HG02885 (cell line): ENCODE measurements at regions not wholly inside any gene's neighbourhood (a gene's known extent, or its start where the extent isn't known, plus 50 kb on each side); places are given as distances from the start of the nearest gene placed in this dataset.
"Not testable (repeated sequence)": the region's sequence is repeated elsewhere in the genome, so short reads cannot be mapped to it uniquely, and the experiment has no call there.

ENCODE experiments used
- ATAC-seq: cut with Tn5 transposase; IDR thresholded peaks from one replicate; pipeline ENCODE4 v1.9.1; 2021; ENCODE audit warnings: mild to moderate bottlenecking; ENCODE audit not compliant: unreplicated experiment, poor library complexity

DNA sequence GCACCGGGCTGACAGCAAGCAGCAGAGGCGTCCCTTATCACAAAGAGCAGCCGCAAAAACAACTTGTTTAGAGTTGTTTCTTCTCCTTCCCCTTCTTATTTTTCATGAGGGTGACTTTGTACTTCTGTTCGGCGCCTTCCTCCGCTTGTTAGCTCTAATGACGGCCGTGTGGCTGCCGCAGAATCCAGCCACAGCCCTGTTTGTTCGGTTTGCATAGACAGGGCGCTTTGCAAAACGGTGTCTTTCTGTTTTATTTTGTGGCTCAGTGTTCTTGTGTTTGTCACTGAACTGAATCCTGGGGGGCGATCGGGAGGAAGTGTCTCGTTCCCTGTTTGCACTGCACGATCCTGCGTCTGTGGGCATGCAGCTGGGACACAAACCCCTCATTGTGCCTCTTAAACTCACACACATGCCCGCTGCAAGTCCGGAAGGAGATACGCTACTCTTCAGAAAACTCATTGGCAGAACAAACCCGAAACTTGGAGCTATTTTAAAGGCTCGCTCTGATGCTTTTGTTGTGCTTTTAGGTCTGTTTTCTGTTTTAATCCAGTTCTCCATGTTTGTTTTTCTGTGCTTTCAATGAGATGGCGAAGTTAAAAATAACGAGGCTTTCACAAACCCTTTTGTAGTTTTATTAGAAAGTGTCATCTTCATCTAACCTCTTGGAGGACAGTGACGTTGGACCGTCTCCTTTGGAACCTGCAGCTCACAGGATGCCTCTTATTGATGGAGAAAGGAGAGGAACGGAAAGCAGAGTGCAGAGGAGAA lies 213.9 kb downstream of the IRX2 start:
- ATAC-seq = no peak

DNA sequence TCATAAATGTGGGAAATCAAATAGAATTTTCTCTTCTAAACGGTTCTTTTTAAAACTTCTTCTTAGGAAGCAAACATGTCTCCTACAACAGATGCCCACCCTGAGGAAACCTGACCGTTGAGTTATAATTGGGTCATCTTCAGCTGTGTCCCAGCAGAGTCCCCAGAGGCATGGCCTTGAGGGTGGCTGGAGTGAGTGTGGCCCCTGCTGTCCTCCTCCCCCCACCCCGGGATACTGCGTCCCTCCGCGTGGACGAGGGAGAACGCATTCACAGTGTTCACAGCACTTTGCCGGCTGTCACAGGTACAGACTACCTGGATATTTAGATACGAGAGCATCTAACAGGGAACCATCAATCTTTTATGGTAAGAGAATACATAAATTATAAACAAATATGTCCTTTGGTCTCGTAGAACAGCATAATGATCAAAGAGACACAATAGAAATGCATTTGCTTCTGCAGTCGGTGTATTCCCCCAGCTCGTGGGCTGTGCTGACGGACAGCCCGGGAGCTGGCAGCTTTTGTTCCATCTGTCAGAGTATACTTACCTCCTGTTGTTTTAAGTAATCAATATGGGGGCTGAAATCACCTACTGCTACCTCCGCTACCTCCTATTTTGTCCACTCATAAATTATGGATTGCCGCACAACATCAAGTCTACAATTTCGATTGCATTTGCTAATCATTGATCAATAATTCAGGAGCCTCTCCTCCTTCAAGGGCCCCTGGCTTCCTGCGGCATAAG lies 214.7 kb downstream of the IRX2 start:
- ATAC-seq = no peak

DNA sequence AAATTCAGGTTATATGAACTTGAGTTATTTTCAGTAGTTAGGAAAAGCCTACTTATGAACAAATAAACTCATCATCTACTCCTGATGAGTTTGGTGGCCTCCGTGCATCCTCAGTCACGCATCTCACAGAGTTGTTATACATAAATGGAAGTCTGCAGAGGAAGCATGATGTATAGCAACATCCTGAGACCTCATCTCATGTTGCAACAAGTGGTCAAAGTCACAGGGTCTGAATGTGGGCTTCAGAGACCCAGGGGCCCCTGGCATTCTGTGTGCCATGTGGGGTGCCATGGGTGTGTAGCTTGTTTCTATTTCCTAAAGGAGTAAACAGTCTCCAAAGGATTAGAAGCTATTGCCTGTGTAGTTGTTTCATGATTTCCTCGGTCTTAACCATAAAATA lies 216.5 kb downstream of the IRX2 start:
- no peak for ATAC-seq

DNA sequence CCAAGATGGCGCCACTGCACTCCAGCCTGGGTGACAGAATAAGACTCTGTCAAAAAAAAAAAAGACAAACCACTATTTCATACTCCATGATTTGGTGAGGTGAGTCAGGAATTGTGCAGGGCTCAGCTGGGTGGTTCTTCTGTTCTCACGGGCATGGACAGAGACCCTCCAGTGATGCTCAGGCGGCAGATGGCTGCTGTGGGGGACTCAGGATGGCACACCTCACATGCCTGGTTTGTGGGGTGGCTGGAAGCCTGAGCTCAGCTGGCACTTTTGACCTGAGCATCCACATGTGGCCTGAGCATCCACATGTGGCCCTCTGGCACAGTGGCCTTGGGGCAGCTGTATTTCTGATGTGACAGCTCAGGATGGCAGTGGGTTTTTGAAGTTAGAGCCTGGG lies 217.2 kb downstream of the IRX2 start:
- no peak for ATAC-seq

DNA sequence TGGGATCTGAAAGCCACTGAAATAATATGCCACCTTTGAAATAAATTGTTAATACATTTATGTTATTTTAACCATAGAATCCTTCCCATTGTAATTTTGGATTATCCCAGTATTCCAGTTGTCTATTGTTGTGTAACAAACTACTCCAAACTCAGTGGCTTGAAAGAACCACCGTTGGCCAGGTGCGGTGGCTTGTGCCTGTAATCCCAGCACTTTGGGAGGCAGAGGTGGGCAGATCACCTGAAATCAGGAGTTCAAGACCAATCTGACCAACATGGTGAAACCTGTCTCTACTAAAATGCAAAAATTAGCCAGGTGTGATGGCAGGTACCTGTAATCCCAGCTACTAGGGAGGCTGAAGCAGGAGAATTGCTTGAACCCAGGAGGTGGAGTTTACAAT lies 217.6 kb downstream of the IRX2 start:
- ATAC-seq = not testable (repeated sequence)

DNA sequence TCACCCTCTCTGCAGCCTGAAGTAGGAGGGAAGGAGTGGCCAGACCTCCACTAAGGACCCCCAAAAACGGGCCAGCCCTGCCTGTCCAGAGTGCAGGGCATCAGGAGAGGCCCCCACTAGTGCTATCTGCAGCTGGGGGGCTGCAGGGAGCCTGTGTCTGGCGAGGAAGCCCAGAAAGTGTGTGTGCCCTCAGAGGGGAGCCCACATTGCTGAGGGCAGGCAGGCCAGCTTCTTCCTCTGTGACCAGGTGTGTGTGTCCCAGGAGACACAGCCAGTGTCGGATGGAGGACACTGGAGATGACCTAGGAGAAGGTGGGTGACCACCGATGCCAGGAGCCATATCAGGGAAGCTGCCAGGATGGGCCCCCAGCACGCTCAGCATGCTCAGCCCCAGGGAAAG lies 218.7 kb downstream of the IRX2 start:
- ATAC-seq = no peak

DNA sequence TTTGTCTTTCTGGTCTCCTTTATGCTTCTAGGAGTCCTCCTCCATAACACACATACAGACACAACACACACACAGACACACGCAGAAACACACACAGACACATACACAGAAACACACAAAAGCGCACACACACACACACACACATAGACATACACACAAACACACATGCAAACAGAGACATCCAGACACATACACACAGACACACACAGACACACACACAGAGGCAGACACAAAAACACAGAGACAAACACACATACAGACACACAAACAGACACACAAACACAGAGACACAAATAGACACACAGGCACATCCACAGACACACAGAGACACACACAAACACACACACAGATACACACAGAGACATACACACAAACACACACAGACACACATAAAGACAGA lies 220.2 kb downstream of the IRX2 start:
- ATAC-seq = no peak

DNA sequence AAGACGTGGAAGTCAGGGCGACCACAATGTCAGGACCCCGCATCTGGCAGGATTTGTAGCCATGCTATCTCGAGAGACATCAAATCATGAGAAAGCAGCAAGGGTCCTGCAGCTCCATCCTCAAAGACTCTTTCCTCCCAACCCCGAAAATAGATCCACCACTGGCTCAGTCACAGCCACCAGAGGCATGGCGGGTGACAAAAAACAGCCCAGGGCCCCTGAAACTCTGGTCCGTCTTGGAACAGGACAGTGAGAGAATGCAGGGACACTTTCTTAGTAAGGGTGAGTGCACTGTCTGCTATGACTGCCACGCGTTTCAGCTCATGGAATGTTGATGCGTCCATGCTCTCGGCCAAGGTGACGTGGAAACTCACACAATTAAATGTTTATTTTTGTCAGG lies 220.9 kb downstream of the IRX2 start:
- no peak for ATAC-seq

DNA sequence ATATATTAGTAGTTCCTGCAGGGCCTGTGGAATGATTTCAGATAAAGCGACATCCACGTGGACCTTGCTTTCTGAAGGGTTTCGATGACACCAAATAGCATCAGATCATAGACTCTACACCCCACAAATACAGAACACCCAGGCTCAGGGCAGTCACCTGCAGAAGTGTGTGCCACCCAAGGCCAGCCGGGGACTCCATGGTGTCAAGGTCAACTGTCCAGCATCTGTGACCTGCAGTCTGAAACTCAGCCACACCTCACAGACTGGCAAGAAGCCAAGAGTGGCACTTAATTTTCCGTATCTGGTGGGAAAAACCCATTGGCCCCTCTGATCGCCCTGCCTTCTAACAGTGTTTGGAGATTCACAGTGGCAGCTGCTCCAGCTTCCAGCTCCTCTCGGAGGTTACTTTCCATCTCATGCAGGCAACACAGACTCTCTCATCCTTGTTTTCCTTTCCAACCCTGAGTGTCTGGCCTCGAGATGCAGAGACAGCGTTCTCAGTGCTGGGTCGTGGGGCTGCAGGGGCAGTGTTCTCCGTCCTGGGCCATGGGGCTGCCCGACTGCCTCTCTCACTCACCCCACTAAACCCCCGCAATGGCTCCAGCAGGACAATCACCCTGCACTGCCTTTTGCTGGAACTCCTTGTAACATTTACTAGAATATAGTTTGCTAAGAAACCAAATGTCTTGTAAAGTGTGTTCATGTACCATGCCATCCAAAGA lies 221.9 kb downstream of the IRX2 start:
- ATAC-seq = no peak

DNA sequence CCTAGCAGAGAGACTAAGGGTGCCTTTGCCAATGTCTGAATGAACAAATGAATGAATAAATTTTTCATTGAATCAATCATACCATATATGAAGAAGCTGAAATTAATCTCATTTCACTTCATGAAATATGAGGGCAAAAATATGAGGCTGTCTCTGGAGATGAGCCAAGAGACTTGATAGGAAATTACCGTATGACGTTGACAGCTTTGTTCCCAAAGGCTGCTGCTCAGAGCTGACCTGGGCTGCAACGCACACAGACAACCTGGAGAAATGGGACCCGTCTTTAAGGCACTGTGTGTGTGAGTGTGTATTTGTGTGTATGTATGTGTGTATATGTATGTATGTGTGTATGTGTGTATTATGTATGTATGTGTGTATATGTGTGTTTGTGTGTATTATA lies 226.1 kb downstream of the IRX2 start:
- no peak for ATAC-seq

DNA sequence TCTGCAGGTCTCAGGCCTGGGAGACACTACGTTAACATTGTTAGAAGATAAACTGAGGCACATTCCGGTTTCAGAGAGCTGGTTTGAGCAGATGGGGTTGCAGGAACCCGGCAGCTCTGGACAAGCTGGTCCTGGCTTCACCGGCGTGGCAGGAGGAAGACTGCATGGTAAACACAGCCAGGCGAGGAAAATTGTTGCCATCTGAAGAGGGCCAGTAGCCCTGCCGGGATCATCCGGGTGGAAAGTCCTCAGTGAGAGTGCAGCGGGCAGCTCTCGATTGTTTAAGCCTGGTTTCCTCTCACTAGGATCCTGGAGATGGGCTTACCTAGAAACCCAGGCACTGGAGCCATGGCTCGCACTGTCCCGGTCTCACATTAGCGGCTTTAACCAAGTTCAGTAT lies 226.9 kb downstream of the IRX2 start:
- ATAC-seq = no peak

DNA sequence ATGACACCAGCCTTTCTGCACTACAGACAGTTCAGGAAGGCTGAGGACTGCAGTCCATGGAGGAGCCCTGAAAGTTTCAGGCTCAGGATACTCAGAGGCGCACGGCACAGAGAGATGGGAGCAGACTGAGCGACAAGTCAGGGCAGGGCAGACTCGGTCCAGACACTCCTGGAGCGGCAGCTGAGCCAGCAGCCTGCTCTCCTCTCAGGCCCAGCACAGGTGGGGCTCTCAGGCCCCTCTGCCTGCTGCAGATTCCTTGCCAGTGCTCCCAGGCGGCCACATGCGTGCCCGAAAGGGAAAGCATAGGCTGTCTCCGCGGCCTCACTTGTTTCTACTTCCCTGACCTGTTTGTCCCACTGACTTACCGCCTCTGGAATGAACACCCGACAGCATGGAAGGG lies 228.3 kb downstream of the IRX2 start:
- no peak for ATAC-seq

DNA sequence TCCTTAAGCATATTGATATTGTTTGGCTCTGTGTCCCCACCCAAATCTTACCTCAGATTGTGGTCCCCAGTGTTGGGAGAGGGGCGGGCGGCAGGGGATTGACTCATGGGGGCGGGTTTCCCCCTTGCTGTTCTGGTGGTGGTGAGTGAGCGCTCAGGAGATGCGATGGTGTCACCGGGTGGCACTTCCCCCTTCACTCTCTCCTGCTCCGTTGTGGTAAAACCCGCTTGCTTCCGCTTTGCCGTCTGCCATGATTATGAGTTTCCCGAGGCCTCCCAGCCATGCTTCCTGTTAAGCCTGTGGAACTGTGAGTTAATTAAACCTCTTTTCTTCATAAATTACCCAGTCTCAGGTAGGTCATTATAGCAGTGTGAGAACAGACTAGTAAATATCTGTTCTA lies 229.1 kb downstream of the IRX2 start:
- no peak for ATAC-seq

DNA sequence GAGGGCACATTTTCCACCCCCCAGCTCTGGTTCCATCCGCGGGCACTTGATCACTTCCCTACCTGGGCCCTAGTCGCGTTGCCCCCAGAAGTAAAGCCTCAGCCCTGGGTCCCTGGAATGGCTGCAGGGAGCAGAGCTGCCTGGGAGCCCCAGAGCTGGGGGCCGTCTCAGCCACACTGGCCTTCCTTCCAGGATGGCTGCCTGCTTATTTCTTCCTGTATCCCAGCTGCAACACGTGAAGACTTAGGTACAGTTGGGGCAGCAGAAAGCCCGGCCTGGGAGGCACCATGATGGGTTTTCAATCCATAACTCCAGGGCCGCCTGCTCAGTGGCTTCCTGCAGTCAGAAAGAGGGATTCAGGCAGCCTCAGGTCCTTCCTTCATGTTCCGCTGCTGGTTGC lies 232.3 kb downstream of the IRX2 start:
- no peak for ATAC-seq

DNA sequence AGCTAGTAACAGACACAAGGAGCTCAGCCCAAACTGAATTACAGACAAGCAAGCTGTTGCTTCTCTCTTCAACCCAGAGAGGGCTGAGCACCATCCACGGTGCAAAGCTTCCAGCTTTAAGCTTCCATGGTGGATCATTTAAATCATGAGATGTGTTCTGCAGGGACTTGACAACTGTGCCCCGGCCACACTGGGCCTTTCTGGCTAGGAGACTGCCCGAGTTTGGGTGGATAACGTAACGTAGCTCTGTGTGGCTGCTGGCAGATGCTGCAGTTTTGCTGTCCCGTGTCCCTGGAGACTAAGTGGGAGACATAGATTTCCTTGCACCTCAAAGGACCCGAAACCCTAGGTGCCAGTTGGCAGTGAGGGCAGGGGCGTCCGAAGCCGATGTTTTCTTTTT lies 234.0 kb downstream of the IRX2 start:
- no peak for ATAC-seq

DNA sequence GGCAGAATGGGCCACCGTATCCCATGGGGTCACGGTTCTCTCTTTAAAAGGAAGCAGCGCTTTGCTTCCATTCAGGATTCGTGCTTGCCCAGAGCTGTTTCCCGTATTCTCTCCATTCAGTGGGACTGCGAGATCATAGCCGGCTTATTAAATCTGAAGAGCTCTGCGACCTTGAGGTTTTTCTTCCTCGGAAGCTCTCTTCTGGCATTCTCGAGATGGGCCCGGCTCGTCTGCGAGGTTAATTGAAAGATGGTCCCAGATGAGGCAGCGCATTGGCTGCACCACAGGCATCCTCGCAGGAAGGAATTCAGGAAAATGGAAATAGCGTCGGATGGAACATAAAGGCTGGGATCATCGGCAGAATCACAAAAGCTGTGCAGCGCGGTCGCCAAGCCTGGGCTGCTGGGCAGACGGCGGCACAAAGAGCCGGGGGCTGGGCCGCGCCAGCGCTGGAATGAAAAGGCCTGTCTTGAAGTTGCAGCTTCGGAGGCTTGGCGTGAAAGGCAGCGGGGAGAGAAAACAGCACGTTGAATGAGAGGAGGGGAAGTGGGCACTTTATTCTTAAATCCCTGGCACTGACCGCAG lies 236.2 kb downstream of the IRX2 start:
- no peak for ATAC-seq

DNA sequence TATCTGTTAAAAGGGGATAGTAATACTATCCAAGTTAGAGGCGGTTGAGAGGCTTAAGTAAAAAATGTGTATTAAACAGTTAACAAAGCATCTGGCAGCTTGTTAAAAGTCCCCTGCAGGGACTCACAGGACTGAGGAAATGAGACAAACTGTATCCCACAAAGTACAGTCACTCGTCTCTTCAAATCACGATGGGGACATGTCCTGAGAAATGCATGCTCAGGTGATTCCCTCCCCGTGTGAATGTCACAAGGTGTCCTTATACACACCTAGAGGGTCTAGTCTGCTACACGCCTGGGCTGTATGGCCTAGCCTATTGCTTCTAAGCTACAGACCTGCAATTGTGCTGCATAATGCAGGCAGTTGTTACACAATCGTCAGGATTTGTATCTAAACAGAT lies 237.0 kb downstream of the IRX2 start:
- no peak for ATAC-seq

DNA sequence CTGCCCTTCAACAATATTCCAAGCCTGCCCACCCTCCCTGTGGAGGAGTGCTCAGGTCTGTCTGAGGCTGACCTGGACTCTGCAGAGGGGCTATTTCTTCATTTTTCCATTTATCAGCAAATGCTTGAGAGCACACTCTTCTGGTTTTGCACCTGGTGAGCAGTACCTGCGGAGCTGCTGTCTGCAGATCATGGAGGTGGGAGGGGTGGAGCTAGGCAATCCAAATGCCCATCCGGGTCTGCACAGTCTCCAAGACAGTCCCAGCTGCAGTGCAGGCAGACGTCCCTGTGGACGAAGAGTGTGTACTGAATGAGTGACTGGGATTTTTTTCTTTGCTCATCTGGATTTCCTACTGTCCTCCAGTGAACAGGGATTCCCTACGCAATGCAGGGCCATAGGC lies 239.8 kb downstream of the IRX2 start:
- no peak for ATAC-seq

DNA sequence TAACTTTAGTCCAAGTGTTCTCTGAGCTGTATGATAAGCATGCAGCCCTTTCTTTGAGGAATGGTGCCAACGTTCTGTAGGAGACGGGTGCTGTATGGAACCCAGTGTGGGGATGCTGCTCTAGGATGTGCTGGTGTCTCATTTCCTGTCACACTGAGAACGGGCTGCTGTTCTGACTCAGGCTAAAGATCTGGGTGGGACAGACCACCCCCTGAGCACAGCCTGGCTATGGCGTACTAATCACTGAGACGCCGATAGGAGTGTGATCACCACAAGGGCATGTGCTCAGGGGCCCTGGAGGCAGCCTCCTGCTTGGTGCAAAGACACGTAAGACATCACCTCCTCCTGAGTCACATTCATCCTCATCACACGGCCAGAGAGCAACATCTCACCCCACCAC lies 240.4 kb downstream of the IRX2 start:
- no peak for ATAC-seq

DNA sequence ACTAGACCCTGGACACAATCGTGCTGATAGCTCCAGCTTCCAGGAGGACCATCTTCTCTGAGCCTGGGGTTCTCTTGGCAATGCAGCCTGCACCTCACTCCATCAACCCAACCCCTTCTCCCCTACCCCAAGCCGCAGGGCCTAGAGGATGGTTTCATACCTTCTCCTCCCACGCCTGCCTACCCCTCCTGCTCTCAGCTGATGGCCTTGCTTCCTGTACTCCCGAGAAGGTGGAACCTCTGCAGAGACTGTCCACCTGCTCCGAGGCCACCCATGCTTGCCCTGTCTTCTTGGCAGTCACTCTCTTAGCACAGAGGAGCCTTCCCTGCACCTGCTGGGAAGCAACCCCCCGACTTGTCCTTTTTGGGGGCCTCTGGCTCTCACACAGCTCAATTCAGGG lies 241.9 kb downstream of the IRX2 start:
- ATAC-seq = no peak

DNA sequence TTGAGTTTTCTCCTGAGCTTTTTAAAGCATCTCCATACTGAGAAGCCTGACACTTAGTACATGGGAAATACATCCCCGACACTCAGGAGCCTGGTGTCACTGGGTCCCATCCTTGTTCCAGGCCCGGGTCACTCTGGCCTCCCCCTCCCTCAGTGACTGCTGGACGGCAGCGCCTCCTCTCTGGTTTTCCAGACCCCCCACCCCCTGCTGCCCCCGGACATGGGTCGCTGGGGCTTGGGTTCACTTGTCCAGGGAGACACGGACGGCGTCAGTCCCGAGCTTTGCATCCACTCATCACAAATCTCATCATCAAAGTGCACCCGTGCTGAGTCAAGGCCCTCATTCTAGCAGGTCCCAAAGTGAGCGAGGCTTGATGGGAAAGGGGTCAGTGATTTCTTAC lies 243.0 kb downstream of the IRX2 start:
- no peak for ATAC-seq
